ENCODE measurements at regions not wholly inside any gene's neighbourhood (a gene's known extent, or its start where the extent isn't known, plus 50 kb on each side); places are given as distances from the start of the nearest gene placed in this dataset.

GRCh38 chr1:56441601-56442000 is 137.8 kb downstream of the PLPP3 start:
- TF ChIP-seq CTCF (IDR thresholded peaks at IDR 0.05) (no peak), POLR2A (IDR thresholded peaks at IDR 0.05) (no peak), POLR2AphosphoS5 (IDR thresholded peaks at IDR 0.05) (no peak)

All from prostate gland (tissue), 2 donors.